Loucy (cell line): ENCODE measurements at regions not wholly inside any gene's neighbourhood (a gene's known extent, or its start where the extent isn't known, plus 50 kb on each side); places are given as distances from the start of the nearest gene placed in this dataset.

Experiments
- EZH2phosphoT487 ChIP-seq: fragments of 200-600 bp; IDR thresholded peaks from 2 replicates; pipeline ENCODE4 v1.6.1; 2018; ENCODE audit warnings: antibody characterized with exemption, mild to moderate bottlenecking, moderate library complexity, borderline replicate concordance
- TF ChIP-seq, protein P1 (sequence below): fragments of 200-600 bp; sonication (generic); conservative IDR thresholded peaks from 2 replicates; pipeline ENCODE4 v1.5.1; 2014; ENCODE audit warnings: mild to moderate bottlenecking, antibody characterized with exemption, low read length

DNA sequence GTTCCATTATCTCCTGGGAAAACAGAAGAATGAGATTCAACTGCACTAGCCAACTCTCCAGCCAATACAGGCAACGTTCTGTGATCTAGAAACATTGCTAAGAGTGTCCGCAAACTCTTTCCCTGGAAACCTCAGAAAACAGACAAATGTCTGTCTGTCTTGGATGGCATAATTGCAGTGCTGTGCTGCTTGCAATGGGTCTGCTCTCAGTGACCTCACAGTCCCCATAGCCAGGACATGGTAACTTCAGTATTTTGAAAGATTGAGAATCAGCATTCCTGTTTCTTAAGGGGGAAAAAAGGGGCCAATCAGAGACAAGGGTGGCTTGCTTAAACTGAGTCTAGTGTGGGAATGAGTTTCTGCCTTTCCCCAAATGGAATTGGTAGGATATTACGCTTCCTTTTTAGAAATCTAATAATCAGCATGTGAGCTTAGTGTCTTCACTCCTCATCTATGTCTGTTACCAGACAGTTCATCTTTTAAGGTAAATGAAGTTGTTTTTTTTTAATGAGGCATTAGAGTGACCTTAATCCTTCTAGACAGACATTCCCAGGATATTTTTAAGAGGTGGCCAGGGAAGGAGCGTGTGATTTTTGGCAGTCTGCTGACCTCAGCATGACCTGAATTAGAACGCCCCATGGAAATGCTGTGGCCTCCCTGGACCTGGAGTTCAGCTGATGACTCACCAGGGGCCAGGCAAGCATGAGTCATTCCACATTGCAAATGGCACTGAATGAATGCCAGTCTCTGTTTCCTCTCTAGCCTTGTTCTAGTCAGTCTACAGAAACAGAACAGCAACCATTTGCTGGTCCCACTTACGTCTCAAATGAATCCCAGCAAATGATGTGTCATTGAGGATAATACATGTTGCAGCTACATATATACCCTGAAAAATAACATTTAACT, 210.2 kb upstream of the ACTBL2 start:
- TF ChIP-seq, protein P1, sequence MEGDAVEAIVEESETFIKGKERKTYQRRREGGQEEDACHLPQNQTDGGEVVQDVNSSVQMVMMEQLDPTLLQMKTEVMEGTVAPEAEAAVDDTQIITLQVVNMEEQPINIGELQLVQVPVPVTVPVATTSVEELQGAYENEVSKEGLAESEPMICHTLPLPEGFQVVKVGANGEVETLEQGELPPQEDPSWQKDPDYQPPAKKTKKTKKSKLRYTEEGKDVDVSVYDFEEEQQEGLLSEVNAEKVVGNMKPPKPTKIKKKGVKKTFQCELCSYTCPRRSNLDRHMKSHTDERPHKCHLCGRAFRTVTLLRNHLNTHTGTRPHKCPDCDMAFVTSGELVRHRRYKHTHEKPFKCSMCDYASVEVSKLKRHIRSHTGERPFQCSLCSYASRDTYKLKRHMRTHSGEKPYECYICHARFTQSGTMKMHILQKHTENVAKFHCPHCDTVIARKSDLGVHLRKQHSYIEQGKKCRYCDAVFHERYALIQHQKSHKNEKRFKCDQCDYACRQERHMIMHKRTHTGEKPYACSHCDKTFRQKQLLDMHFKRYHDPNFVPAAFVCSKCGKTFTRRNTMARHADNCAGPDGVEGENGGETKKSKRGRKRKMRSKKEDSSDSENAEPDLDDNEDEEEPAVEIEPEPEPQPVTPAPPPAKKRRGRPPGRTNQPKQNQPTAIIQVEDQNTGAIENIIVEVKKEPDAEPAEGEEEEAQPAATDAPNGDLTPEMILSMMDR = no peak
- no peak for TF ChIP-seq EZH2phosphoT487
